T-helper 1 cell treated with Interleukin-12 subunit alpha and Interleukin-12 subunit beta and Interleukin-4 antibody, amounts not matched to agents 30 μg/mL and 1 μg/mL, for 36 hours (primary cell): ENCODE measurements at regions not wholly inside any gene's neighbourhood (a gene's known extent, or its start where the extent isn't known, plus 50 kb on each side); places are given as distances from the start of the nearest gene placed in this dataset.
"Not testable (repeated sequence)": the region's sequence is repeated elsewhere in the genome, so short reads cannot be mapped to it uniquely, and the experiment has no call there.

ENCODE experiments used
- H3K27ac Mint-ChIP-seq: one replicate; pipeline ENCODE4 v1.8.0; 2021; ENCODE audit warnings: mild to moderate bottlenecking, mixed read lengths
- H3K27me3 Mint-ChIP-seq: one replicate; pipeline ENCODE4 v1.8.0; 2021; ENCODE audit warnings: low read depth, mixed read lengths
- H3K36me3 Mint-ChIP-seq: one replicate; pipeline ENCODE4 v1.8.0; 2021; ENCODE audit warnings: low read depth, mixed read lengths
- H3K4me1 Mint-ChIP-seq: one replicate; pipeline ENCODE4 v1.8.0; 2021; ENCODE audit warnings: low read depth, mixed read lengths
- H3K4me3 Mint-ChIP-seq: one replicate; pipeline ENCODE4 v1.8.0; 2021; ENCODE audit warnings: mild to moderate bottlenecking, moderate library complexity, mixed read lengths
- H3K9me3 Mint-ChIP-seq: one replicate; pipeline ENCODE4 v1.8.0; 2021; ENCODE audit warnings: mixed read lengths

DNA sequence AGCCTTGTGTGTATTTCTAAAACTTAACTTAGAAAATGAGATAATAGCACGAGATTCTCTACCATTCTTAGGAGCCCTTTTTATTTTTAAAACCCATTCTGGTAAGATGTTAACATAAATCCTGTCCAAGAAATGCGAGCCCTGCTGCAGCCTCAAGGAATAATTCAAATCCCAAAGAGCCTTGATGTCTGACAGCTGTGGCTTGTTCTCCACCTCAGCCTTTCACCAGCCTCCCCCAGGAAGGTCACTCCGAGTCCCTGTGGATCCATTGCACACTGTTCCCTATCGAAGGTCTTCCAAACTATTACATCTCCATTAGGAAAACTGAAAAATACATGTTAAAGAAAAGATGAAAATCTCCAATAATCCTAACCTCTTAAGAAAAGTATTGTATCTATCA, 98.5 kb upstream of the S1PR3 start:
- H3K4me1 Mint-ChIP-seq, result no peaks in the 10 kb centered on the region
- peaks cover 16% of the 10 kb centered on the region for H3K27me3 Mint-ChIP-seq
- no peak overlapping the region for H3K4me3 Mint-ChIP-seq
- H3K27ac Mint-ChIP-seq, result no peak overlapping the region
- no peaks in the 10 kb centered on the region for H3K9me3 Mint-ChIP-seq
- no peaks in the 10 kb centered on the region for H3K36me3 Mint-ChIP-seq

DNA sequence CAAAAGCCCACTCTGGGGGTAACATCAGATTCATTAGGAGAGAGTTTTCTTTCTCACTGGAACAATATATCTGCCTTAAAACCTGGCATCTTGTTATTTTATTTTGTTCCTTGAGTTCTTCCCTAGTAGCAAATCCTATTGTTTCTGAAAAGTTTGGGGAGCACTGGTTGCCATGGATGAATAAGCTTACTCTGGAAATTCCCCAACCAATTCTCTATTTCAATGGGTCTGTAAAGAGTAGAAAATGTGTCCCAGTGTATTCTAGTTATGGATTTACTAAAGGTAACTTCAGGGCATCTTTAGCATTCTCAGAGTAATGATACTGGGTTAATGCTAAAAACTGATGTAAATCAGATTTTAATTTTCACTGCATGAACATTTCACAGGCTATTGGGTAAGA, 94.2 kb upstream of the S1PR3 start:
- H3K4me3 Mint-ChIP-seq, result no peak overlapping the region
- H3K9me3 Mint-ChIP-seq, result no peaks in the 10 kb centered on the region
- H3K27ac Mint-ChIP-seq, result no peak overlapping the region
- H3K36me3 Mint-ChIP-seq, result no peaks in the 10 kb centered on the region
- peaks cover 30% of the 10 kb centered on the region for H3K27me3 Mint-ChIP-seq
- H3K4me1 Mint-ChIP-seq, result no peaks in the 10 kb centered on the region

DNA sequence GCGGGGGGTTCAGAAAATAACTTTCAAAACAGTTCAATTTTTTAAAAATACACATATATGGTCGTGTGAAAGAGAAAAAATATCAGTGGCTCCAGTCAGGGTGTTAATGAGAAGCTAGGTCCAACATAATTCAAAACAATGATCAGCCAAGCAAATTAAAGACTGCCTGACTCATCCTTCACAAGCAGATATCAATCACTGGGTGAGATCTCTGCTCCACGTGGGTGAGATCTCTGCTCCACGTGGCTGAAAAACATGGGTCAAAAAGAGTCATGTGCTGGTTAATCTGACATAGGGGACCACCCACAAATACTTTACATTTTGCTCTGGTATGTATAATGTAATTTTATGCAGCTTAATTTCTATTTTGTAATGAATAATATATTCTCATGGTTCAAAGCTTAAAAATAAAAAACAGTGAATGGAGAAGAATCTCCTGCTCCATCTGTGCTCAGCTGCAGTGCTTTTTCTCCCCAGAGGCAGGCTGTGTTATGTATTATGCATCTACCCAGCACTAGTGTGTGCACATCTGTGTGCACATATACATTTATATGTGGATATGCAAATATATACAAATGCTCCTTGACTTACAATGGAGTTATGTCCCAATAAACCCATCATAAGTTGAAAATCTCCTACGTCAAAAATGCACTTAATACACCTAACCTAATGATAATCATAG, 93.1 kb upstream of the S1PR3 start:
- H3K27ac Mint-ChIP-seq, result no peak overlapping the region
- no peaks in the 10 kb centered on the region for H3K4me1 Mint-ChIP-seq
- H3K27me3 Mint-ChIP-seq, result peaks cover 30% of the 10 kb centered on the region
- H3K9me3 Mint-ChIP-seq, result no peaks in the 10 kb centered on the region
- no peak overlapping the region for H3K4me3 Mint-ChIP-seq
- no peaks in the 10 kb centered on the region for H3K36me3 Mint-ChIP-seq

DNA sequence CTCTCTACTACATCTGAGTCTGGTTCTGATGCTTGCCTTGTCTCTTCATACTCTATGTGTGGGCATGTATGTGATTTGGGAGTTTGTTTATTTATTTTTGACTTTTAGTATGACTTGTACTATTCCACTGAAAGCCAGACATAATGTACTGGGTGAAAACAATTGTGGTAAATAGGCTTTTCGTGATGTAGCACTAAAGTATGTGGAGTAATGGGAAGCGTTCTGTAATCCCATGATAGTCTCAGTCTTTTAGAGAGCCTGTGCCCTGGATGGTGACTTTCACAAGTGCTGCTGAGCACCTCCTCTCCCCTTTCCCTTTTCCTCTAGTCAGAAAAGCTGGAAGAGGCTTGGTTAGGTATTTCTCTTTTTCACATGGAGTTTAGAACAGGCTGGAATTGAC, 85.8 kb upstream of the S1PR3 start:
- Mint-ChIP-seq H3K27ac (no peak overlapping the region), H3K27me3 (peaks cover 8% of the 10 kb centered on the region), H3K4me1 (no peaks in the 10 kb centered on the region), H3K36me3 (no peaks in the 10 kb centered on the region), H3K4me3 (no peak overlapping the region), H3K9me3 (no peaks in the 10 kb centered on the region)

DNA sequence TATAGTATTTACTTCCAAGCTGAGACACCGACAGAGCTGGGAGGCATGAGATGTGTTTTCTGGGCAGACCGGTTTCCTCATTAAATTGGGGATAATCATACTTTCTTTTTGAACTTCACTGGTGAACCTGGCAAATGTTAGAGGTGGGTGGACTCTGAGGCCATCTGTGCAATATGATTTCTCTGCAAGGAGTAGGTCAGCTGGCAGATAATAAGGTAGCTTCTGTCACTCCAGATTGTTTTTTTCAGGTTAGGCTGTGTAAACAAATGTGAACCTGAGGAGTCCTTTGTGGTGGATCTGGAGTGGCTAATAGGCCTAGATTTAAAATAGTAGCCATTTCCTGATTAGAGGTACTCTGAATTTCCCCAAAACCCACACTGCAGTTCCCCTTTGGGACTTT, 75.4 kb upstream of the S1PR3 start:
- Mint-ChIP-seq H3K27ac (no peak overlapping the region), H3K27me3 (peaks cover 13% of the 10 kb centered on the region), H3K4me1 (no peaks in the 10 kb centered on the region), H3K9me3 (peaks cover 15% of the 10 kb centered on the region), H3K4me3 (no peak overlapping the region), H3K36me3 (peaks cover 5% of the 10 kb centered on the region)

DNA sequence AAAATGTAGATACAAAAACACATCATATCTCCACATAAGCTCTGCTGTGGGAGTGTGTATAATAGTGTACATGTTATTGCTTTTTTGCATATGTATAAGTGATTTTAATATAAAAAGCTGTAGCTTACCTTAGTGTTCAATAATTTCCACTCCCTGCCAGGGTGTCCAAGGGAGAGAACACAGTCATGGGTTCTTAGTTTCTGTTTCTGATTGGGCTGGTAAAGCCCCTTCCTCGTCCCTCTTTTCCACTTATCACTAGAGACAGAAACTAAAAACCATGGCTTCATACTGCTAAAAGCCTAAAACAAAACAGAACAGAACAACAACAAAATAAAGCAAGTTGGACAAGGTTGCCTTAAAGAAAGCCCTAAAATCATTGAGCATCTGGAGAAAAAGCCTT, 74.4 kb upstream of the S1PR3 start:
- Mint-ChIP-seq H3K27ac (no peak overlapping the region), H3K27me3 (peaks cover 17% of the 10 kb centered on the region), H3K4me1 (peaks cover 3% of the 10 kb centered on the region), H3K36me3 (peaks cover 5% of the 10 kb centered on the region), H3K4me3 (no peak overlapping the region), H3K9me3 (peaks cover 15% of the 10 kb centered on the region)

DNA sequence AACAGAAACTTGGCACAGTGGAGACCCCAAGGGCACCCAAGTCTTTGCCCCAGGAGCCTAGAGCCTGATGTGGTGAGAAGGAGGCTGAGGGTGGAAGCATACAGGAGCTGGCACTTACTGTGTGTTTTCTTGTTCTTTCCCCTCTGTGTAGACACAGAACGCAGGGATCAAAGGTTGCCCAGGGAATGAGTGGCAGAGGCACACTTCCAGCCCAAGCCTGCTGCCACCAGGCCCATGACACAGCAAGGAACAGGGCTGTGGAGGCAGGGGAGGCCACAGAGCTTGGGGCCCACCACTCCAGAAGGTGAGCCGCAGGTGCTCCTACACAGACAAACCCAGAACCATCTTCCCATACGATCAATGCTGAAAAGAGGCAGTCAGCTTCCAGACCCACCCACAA, 73.9 kb upstream of the S1PR3 start:
- H3K4me1 Mint-ChIP-seq, result peaks cover 7% of the 10 kb centered on the region
- H3K27me3 Mint-ChIP-seq, result peaks cover 22% of the 10 kb centered on the region
- no peak overlapping the region for H3K4me3 Mint-ChIP-seq
- peaks cover 5% of the 10 kb centered on the region for H3K36me3 Mint-ChIP-seq
- no peak overlapping the region for H3K27ac Mint-ChIP-seq
- peaks cover 15% of the 10 kb centered on the region for H3K9me3 Mint-ChIP-seq

DNA sequence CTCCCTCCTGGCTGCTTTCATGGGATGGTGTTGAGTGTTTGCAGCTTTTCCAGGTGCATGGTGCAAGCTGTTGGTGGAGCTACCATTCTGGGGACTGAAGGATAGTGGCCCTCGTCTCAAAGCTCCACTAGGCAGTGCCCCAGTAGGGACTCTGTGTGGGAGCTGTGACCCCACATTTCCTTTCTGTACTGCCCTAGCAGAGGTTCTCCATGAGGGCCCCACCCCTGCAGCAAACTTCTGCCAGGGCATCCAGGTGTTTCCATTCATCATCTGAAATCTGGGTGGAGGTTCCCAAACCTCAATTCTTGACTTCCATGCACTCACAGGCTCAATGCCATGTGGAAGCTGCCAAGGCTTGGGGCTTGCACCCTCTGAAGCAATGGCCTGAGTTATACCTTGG, 72.7 kb upstream of the S1PR3 start:
- H3K36me3 Mint-ChIP-seq, H3K27ac Mint-ChIP-seq, H3K4me3 Mint-ChIP-seq: not testable (repeated sequence)
- Mint-ChIP-seq H3K4me1 (peaks cover 12% of the 10 kb centered on the region), H3K27me3 (peaks cover 31% of the 10 kb centered on the region), H3K9me3 (peaks cover 15% of the 10 kb centered on the region)

DNA sequence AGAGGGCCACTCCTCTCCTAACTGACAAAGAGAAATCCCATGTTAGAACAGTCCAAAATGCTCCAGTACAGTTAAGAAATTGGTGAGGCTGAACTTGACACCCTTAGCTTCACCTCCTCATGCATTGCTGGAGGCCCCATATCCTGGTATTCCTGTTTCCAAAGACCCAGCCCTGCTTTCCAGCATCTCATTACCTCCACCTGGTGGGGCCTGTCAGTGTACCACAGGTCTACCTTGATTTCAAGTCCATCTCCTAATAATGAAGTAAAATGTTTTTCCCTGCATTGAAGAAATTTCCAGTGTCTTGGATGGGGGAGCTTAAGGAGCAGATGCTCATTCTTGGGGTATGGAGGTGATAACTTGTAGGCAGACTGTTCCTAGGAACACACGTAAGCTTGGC, 70.6 kb upstream of the S1PR3 start:
- Mint-ChIP-seq H3K4me1 (peaks cover 12% of the 10 kb centered on the region), H3K9me3 (peaks cover 15% of the 10 kb centered on the region), H3K36me3 (peaks cover 5% of the 10 kb centered on the region), H3K27ac (no peak overlapping the region), H3K27me3 (peaks cover 26% of the 10 kb centered on the region), H3K4me3 (no peak overlapping the region)

DNA sequence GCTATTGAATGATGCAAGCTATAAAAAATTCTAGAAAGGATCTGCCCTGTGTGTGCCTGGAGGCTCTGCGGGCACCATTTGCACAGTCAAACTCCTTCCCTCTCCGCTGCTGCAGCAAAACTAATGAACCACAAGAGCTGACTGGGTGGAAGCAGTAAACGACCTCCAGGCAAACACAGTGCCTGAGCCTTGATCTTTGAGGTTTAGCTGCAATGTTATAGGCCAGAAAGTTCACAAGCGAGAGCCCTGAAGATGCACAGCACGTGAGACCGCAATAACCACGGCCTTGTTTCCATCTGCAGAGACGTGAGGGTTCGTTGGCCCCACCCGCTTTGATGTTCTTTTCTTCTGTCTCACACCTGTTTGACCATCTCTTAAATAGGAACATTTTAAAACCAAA, 69.2 kb upstream of the S1PR3 start:
- Mint-ChIP-seq H3K27me3 (peaks cover 26% of the 10 kb centered on the region), H3K36me3 (peaks cover 5% of the 10 kb centered on the region), H3K4me1 (peaks cover 12% of the 10 kb centered on the region), H3K4me3 (no peak overlapping the region), H3K9me3 (peaks cover 13% of the 10 kb centered on the region), H3K27ac (no peak overlapping the region)

DNA sequence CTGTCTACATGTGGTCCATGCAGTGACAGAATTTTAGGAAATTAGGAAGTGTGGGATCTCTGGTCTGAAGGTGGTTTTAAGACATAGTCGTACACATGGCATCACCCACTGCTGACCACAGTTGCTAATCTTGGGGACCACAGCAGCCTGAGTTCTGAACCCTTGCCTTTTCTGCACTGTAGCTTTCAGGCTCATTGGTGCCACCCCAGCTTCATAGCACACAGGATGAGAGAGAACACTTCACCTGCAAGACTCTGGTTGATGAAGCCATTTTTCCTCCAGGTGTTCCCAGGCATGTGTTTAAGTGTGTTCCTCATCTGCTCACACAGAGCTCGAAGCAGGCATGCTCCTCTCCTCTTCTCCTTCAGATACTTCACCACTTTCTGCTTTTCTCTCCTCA, 68.2 kb upstream of the S1PR3 start:
- H3K27me3 Mint-ChIP-seq, result peaks cover 28% of the 10 kb centered on the region
- no peak overlapping the region for H3K4me3 Mint-ChIP-seq
- H3K9me3 Mint-ChIP-seq, result peaks cover 8% of the 10 kb centered on the region
- peaks cover 5% of the 10 kb centered on the region for H3K36me3 Mint-ChIP-seq
- no peak overlapping the region for H3K27ac Mint-ChIP-seq
- peaks cover 12% of the 10 kb centered on the region for H3K4me1 Mint-ChIP-seq

DNA sequence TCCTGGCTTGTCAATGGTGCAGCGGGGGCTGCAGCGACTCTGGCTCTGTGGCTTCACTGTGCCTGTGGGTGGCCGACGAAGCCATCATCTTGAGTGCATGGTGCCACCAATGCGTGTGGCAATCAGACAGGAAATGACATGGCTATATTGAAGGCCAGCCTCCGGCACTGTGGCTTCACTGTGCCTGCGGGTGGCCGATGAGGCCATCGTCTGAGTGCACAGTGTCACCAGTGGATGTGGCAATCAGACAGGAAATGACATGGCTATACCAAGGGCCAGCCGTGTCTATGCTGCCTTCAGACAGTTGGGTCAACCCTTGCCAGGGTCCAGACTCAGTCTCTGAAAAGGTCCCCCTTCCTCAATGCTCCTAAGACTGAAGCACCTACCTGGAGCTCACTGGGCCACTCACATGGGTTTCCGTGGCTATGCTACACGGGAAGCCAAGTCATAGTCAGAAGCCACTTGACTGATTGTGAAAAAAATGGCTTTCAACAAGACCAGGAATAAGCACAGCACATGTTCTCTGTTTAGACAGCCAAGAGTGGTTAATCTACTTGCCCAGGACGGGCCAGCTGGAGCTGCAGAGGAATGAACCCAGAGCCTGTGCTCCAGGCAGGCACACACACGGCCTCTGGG, 67.5 kb upstream of the S1PR3 start:
- Mint-ChIP-seq H3K4me1 (peaks cover 12% of the 10 kb centered on the region), H3K4me3 (no peak overlapping the region)

DNA sequence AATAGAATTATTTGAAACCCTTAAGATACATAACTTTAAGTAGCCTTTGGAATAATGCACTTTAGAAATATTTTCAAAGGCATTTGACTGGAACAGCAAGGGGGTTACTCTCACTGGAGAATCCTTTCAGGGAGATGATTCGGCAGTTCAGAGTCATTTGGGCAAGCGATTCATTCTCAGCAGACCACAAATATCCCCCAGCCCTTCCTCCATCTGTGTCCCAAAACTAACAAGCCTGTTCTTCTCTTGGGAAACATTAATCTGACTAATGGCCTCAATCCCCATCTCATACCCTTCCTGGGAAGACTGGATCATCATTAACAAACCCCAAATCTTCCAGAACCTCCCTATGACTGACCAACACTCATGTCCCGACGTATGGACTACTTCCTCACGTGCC, 65.8 kb upstream of the S1PR3 start:
- H3K27ac Mint-ChIP-seq, result no peak overlapping the region
- no peaks in the 10 kb centered on the region for H3K9me3 Mint-ChIP-seq
- H3K27me3 Mint-ChIP-seq, result peaks cover 33% of the 10 kb centered on the region
- peaks cover 12% of the 10 kb centered on the region for H3K4me1 Mint-ChIP-seq
- H3K4me3 Mint-ChIP-seq, result no peak overlapping the region
- H3K36me3 Mint-ChIP-seq, result no peaks in the 10 kb centered on the region

More for the DNA sequence above, 67.5 kb upstream of the S1PR3 start:
- Mint-ChIP-seq H3K27me3 (peaks cover 33% of the 10 kb centered on the region), H3K27ac (no peak overlapping the region), H3K9me3 (peaks cover 8% of the 10 kb centered on the region), H3K36me3 (peaks cover 5% of the 10 kb centered on the region)

DNA sequence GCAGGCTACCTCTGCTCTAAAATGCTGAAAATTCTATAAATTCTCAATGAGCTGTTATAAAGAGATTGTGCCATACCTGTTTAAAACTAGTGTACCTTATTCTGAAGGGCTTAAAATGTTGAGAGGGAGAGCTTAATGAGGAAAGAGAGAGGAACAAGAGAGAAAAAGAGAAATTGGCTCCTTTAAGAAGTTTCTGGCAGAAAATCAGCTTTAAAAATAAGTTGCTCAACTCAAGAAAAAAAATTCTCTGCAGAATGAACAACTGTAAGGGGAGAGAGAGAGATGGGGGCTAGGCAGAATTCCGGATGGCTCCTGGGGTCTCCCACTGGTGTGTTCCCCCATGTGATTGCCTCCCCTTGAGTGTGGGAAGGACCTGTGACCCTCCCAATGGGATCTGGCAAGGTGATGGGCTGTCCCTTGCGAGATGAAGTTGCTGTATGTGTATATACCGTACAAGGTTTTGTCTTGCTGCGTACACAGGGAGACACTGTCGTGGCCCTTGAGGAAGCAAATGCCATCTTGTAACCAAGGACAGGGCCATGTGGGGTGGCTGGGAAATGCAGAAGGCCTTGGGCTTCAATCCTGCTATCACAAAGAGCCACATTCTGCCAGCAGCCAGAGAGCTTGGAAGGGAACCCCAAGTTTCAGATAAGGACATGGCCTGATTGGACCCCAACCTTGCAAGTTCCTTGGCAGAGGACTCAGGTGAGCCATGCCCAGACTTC, 64.3 kb upstream of the S1PR3 start:
- Mint-ChIP-seq H3K27ac (no peak overlapping the region), H3K4me1 (peaks cover 9% of the 10 kb centered on the region), H3K9me3 (no peaks in the 10 kb centered on the region)

DNA sequence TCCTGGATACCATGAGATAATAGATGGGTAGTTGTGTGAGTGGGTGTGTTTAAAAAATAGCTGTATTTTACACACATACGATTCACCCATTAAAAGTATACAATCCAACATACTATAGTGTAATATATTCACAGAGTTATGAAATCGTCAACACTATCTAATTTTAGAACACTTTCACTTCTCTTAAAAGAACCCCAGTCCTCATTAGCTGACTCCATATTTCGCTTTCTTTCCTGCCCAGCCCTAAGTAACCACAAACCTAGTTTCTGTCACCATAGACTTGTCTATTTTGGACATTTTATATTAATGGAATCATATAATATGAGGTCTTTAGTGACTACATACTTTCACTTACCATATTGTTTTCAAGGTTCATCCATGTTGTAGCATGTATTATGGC, 63.8 kb upstream of the S1PR3 start:
- no peak overlapping the region for H3K27ac Mint-ChIP-seq
- no peaks in the 10 kb centered on the region for H3K36me3 Mint-ChIP-seq
- H3K27me3 Mint-ChIP-seq, result peaks cover 28% of the 10 kb centered on the region

More for the DNA sequence above, 64.3 kb upstream of the S1PR3 start:
- Mint-ChIP-seq H3K36me3 (no peaks in the 10 kb centered on the region), H3K27me3 (peaks cover 33% of the 10 kb centered on the region), H3K4me3 (no peak overlapping the region)

More for the DNA sequence above, 63.8 kb upstream of the S1PR3 start:
- Mint-ChIP-seq H3K9me3 (no peaks in the 10 kb centered on the region), H3K4me3 (no peak overlapping the region), H3K4me1 (peaks cover 6% of the 10 kb centered on the region)
